Gastrocnemius medialis (tissue), 4 donors: ENCODE measurements at regions not wholly inside any gene's neighbourhood (a gene's known extent, or its start where the extent isn't known, plus 50 kb on each side); places are given as distances from the start of the nearest gene placed in this dataset.

Source experiments
- POLR2A ChIP-seq, 2 donors: fragments of 450-650 bp; IDR thresholded peaks; one replicate each; pipeline ENCODE4 v1.6.1; 2017; ENCODE audit warnings: antibody characterized with exemption in 2 of 2, mild to moderate bottlenecking in 2 of 2, moderate library complexity in 2 of 2
- TF ChIP-seq, protein P1 (sequence below), 5 experiments: fragments of 450-650 bp in 3 of 5; fragments of 200-600 bp in 2 of 5; sonication (generic) in 2 of 5; IDR thresholded peaks in 4 of 5; conservative IDR thresholded peaks in 1 of 5; 1 replicate in 4 of 5; 2 replicates in 1 of 5; pipeline ENCODE4 v1.5.1; 2016 to 2019; ENCODE audit warnings: antibody characterized with exemption in 5 of 5, mild to moderate bottlenecking in 3 of 5, moderate library complexity in 3 of 5

DNA sequence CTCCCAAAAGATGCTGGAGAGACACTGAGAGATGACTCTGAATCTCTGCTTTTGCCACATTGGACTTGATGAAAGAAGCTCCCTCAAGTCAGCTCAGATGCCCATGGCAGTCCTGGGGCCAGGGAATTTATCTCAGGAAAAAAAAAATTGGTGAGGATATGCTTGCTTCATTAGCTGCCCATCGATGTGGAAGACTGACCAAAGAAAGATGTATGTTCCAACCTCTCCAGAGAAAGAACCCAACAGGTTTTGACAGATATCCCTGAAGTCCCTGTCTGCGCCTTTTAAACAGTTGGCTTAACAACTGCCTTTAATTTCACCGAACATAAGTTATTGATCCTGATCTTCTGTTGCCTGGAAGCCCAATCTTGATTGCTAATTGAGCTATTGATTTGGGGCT, 137.4 kb downstream of the TMEM114 start:
- TF ChIP-seq, protein P1, sequence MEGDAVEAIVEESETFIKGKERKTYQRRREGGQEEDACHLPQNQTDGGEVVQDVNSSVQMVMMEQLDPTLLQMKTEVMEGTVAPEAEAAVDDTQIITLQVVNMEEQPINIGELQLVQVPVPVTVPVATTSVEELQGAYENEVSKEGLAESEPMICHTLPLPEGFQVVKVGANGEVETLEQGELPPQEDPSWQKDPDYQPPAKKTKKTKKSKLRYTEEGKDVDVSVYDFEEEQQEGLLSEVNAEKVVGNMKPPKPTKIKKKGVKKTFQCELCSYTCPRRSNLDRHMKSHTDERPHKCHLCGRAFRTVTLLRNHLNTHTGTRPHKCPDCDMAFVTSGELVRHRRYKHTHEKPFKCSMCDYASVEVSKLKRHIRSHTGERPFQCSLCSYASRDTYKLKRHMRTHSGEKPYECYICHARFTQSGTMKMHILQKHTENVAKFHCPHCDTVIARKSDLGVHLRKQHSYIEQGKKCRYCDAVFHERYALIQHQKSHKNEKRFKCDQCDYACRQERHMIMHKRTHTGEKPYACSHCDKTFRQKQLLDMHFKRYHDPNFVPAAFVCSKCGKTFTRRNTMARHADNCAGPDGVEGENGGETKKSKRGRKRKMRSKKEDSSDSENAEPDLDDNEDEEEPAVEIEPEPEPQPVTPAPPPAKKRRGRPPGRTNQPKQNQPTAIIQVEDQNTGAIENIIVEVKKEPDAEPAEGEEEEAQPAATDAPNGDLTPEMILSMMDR (IDR thresholded peaks at IDR 0.05 in 4 of 5, conservative IDR thresholded peaks at IDR 0.05 in 1 of 5) = no peak
- TF ChIP-seq POLR2A (IDR thresholded peaks at IDR 0.05) = no peak
